SK-N-SH (cell line): ENCODE measurements at regions not wholly inside any gene's neighbourhood (a gene's known extent, or its start where the extent isn't known, plus 50 kb on each side); places are given as distances from the start of the nearest gene placed in this dataset.

Experiments
- CTCF ChIP-seq: fragments of 200-600 bp; sonication (generic); IDR thresholded peaks from 2 replicates; pipeline ENCODE4 v1.6.1; 2017; ENCODE audit warnings: antibody characterized with exemption, mild to moderate bottlenecking, moderate library complexity
- POLR2AphosphoS5 ChIP-seq: IDR thresholded peaks from 2 replicates; pipeline ENCODE4 v1.6.1; 2012; ENCODE audit warnings: low read depth, low read length
- ZBTB33 ChIP-seq: IDR thresholded peaks from 2 replicates; pipeline ENCODE4 v1.4.0; 2012; ENCODE audit warnings: low read depth, borderline replicate concordance

GRCh38 chr12:118586433-118586832 lies 210.1 kb downstream of the SUDS3 start:
- TF ChIP-seq POLR2AphosphoS5 (no peak), CTCF (no peak), ZBTB33 (no peak)
